Small intestine (tissue), 7 donors: ENCODE measurements at regions not wholly inside any gene's neighbourhood (a gene's known extent, or its start where the extent isn't known, plus 50 kb on each side); places are given as distances from the start of the nearest gene placed in this dataset.

Source experiments
- DNase-seq, 2 donors: peaks; one replicate each; pipeline versions ENCODE4 v3.0.0 to v3.0.0-alpha.2; 2013
- FAIRE-seq: peaks from 2 replicates; lab custom pipeline; 2012; peaks lifted over from hg19 to GRCh38; lab: Jason Lieb, UNC
- H3K27ac ChIP-seq, 3 donors: one replicate each; pipeline ENCODE4 v1.5.1; 2013; ENCODE audit warnings: low read length in 2 of 3, mild to moderate bottlenecking in 2 of 3, control low read depth in 1 of 3, inconsistent platforms in 1 of 3, low read depth in 1 of 3, moderate library complexity in 1 of 3
- H3K27me3 ChIP-seq, 3 donors: one replicate each; pipeline ENCODE4 v1.6.1; 2013; ENCODE audit warnings: low read length in 3 of 3, inconsistent platforms in 1 of 3; ENCODE audit not compliant: control insufficient read depth in 3 of 3, insufficient read depth in 3 of 3
- H3K36me3 ChIP-seq, 3 donors: one replicate each; pipeline ENCODE4 v1.6.1; 2013; ENCODE audit warnings: low read length in 3 of 3, inconsistent platforms in 1 of 3, low read depth in 1 of 3, mild to moderate bottlenecking in 1 of 3, moderate library complexity in 1 of 3; ENCODE audit not compliant: control insufficient read depth in 3 of 3, insufficient read depth in 2 of 3
- H3K4me1 ChIP-seq, 3 donors: one replicate each; pipeline ENCODE4 v1.6.1; 2013; ENCODE audit warnings: low read length in 2 of 3, inconsistent platforms in 1 of 3, low read depth in 1 of 3, mild to moderate bottlenecking in 1 of 3, moderate library complexity in 1 of 3; ENCODE audit not compliant: control insufficient read depth in 3 of 3, insufficient read depth in 2 of 3
- H3K4me3 ChIP-seq, 3 donors: one replicate each; pipeline ENCODE4 v1.5.1; 2013; ENCODE audit warnings: low read length in 3 of 3, control low read depth in 1 of 3, inconsistent platforms in 1 of 3, low read depth in 1 of 3, mild to moderate bottlenecking in 1 of 3, moderate library complexity in 1 of 3
- H3K9me3 ChIP-seq, 2 donors: one replicate each; pipeline ENCODE4 v1.6.1; 2013; ENCODE audit warnings: low read depth in 1 of 2, low read length in 1 of 2; ENCODE audit not compliant: control insufficient read depth in 2 of 2, insufficient read depth in 1 of 2
- WGBS, 3 donors: extraction: QIAGEN DNeasy Blood & Tissue Kit; methylation state at CpG; one replicate each; pipeline ENCODE4 v1.1.7; 2013; 5-methylcytosine and 5-hydroxymethylcytosine counted together
- donor health status: healthy with polysubstance abuse.
- donor health status: control.
- donor health status: control.
- donor health status: Bipolar disorder and iron deficiency.
- donor health status: healthy.

GRCh38 chr11:28951191-28951590 is 843.0 kb downstream of the METTL15 start:
- H3K36me3 ChIP-seq: no peaks in the 10 kb centered on the region
- no peaks in the 10 kb centered on the region for H3K27me3 ChIP-seq
- no peak for DNase-seq
- FAIRE-seq: no peak
- H3K27ac ChIP-seq: no peak overlapping the region
- H3K4me3 ChIP-seq: no peak overlapping the region
- H3K4me1 ChIP-seq: no peaks in the 10 kb centered on the region
- 78 to 95% (median 83%) methylated on average over 1 of the region's 1 CpG for WGBS, 3 donors
- no peaks in the 10 kb centered on the region for H3K9me3 ChIP-seq

- DNase-seq: no peak
- no peaks in the 10 kb centered on the region for H3K27me3 ChIP-seq
- no peak for FAIRE-seq
- no peaks in the 10 kb centered on the region for H3K36me3 ChIP-seq
- no peak overlapping the region for H3K27ac ChIP-seq
- no peaks in the 10 kb centered on the region for H3K9me3 ChIP-seq
- H3K4me3 ChIP-seq: no peak overlapping the region
- no peaks in the 10 kb centered on the region for H3K4me1 ChIP-seq
- WGBS, 3 donors: 49 to 61% (median 52%) methylated on average over 2 of the region's 2 CpGs
These were observed 831.2 kb downstream of the METTL15 start for GRCh38 chr11:28939381-28939780.

- DNase-seq (no peak), FAIRE-seq (no peak)
- Histone ChIP-seq H3K9me3 (no peaks in the 10 kb centered on the region), H3K27me3 (no peaks in the 10 kb centered on the region), H3K4me3 (no peak overlapping the region), H3K27ac (no peak overlapping the region), H3K4me1 (no peaks in the 10 kb centered on the region), H3K36me3 (no peaks in the 10 kb centered on the region)
- WGBS, 3 donors: 72 to 89% (median 85%) methylated on average over 1 of the region's 1 CpG
These were observed 829.9 kb downstream of the METTL15 start for GRCh38 chr11:28938091-28938490.

DNA sequence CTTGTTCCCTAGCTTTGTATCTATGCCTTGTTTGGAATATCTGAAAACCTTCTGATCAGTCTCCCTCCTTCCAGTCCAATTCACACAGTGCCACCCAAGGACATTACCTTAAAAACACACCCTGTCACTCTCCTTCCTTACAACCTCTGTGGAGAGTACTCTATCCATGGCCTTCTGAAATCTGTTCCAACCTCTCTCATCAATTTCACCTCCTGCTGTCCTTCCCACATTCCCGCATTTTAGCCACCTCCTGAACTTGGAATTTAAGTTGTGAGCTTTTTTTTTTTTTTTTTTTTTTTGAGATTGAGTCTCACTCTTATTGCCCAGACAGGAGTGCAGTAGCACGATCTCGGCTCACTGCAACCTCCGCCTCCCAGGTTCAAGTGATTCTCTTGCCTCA is 824.8 kb downstream of the METTL15 start:
- FAIRE-seq (no peak), DNase-seq (no peak)
- H3K27me3 ChIP-seq: no peaks in the 10 kb centered on the region
- no peaks in the 10 kb centered on the region for H3K36me3 ChIP-seq
- peaks cover 0 to 4% of the 10 kb centered on the region in 2 donors for H3K9me3 ChIP-seq
- no peak overlapping the region for H3K27ac ChIP-seq
- H3K4me1 ChIP-seq: no peaks in the 10 kb centered on the region
- WGBS, 3 donors: 85 to 94% (median 89%) methylated on average over 4 of the region's 4 CpGs
- H3K4me3 ChIP-seq: no peak overlapping the region

DNA sequence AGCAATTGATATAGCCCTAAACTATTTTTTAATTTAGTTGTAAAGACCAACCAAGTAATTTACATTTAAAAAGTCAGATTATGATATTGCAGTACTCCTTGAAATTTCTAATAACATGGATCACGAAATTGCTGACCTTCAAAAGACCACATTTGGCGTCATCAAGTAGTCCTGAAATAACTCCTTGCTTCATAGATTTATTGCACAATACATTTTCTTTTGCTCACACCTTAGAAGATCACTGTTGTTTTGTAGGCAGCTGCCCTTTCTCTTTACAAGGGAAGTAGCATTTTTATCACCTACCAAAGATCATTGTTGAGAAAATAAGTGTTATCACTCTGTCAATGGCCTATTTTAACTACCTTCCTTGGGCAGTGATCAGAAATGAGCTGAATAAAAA is 815.8 kb downstream of the METTL15 start:
- no peak for FAIRE-seq
- H3K4me1 ChIP-seq: no peaks in the 10 kb centered on the region
- no peaks in the 10 kb centered on the region for H3K9me3 ChIP-seq
- H3K27me3 ChIP-seq: no peaks in the 10 kb centered on the region
- H3K4me3 ChIP-seq: no peak overlapping the region
- WGBS, 3 donors: 28 to 76% (median 44%) methylated on average over 2 of the region's 2 CpGs
- no peak overlapping the region for H3K27ac ChIP-seq
- H3K36me3 ChIP-seq: no peaks in the 10 kb centered on the region
- no peak for DNase-seq

GRCh38 chr11:28922386-28922981 is 814.3 kb downstream of the METTL15 start:
- no peaks in the 10 kb centered on the region for H3K36me3 ChIP-seq
- no peaks in the 10 kb centered on the region for H3K4me1 ChIP-seq
- H3K4me3 ChIP-seq: no peak overlapping the region
- no peaks in the 10 kb centered on the region for H3K9me3 ChIP-seq
- H3K27ac ChIP-seq: no peak overlapping the region
- FAIRE-seq (no peak), DNase-seq (peak in 1 of 2 donors; percentile 25)
- 12 to 28% (median 13%) methylated on average over 2 of the region's 2 CpGs for WGBS, 3 donors
- H3K27me3 ChIP-seq: no peaks in the 10 kb centered on the region

DNA sequence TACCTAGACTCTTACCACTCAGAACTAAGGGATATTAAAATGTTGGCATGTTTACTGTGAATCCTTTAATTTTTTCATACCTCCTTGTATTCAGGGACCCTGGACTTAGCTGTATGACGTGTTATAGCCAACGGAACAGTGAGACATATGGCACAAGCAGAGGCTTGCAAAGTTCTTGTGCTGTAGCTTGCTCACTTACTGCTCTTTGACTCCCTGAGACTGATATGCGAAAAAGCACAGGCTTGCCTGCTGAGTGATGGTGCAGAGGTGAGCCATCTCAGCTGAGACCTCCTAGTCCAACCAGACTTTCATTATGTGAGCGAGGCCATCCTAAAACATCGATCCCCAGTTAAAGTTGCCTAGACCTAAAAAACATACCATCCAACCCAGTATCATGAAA is 811.0 kb downstream of the METTL15 start:
- H3K4me3 ChIP-seq: no peak overlapping the region
- no peak overlapping the region for H3K27ac ChIP-seq
- no peaks in the 10 kb centered on the region for H3K27me3 ChIP-seq
- WGBS, 3 donors: 84 to 87% (median 86%) methylated on average over 5 of the region's 5 CpGs
- no peaks in the 10 kb centered on the region for H3K9me3 ChIP-seq
- no peak for DNase-seq
- no peak for FAIRE-seq
- no peaks in the 10 kb centered on the region for H3K36me3 ChIP-seq
- H3K4me1 ChIP-seq: no peaks in the 10 kb centered on the region

DNA sequence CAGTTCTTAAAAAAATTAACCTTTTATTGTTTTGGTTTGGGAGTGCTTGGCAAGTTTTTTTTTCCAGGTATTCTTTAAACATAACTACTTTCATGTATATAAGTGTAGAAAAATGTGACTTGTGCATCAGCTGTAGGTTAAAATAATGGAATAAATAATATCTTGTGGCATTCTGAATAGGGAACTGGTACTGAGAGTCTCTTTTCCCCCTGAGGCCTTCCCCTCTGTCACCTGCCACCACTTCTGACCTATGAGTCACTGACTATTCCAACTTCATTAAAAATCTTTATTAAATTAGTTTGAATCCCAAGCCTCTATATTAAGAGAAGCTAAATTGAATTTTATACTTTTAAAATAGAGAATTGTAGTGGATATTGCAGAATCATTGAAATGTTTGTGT is 805.7 kb downstream of the METTL15 start:
- no peak overlapping the region for H3K27ac ChIP-seq
- no peak for FAIRE-seq

GRCh38 chr11:28911829-28912228 is 803.6 kb downstream of the METTL15 start:
- no peak overlapping the region for H3K27ac ChIP-seq
- H3K4me1 ChIP-seq: no peaks in the 10 kb centered on the region
- no peaks in the 10 kb centered on the region for H3K36me3 ChIP-seq
- 30 to 81% (median 70%) methylated on average over 1 of the region's 1 CpG for WGBS, 3 donors
- no peak overlapping the region for H3K4me3 ChIP-seq
- H3K27me3 ChIP-seq: no peaks in the 10 kb centered on the region
- no peaks in the 10 kb centered on the region for H3K9me3 ChIP-seq
- no peak for DNase-seq
- no peak for FAIRE-seq

More for the DNA sequence above, 805.7 kb downstream of the METTL15 start:
- no peak for DNase-seq
- H3K36me3 ChIP-seq: no peaks in the 10 kb centered on the region
- no peak overlapping the region for H3K4me3 ChIP-seq
- H3K4me1 ChIP-seq: no peaks in the 10 kb centered on the region
- no peaks in the 10 kb centered on the region for H3K9me3 ChIP-seq
- no peaks in the 10 kb centered on the region for H3K27me3 ChIP-seq
